ENCODE measurements at regions not wholly inside any gene's neighbourhood (a gene's known extent, or its start where the extent isn't known, plus 50 kb on each side); places are given as distances from the start of the nearest gene placed in this dataset.
"Not testable (repeated sequence)": the region's sequence is repeated elsewhere in the genome, so short reads cannot be mapped to it uniquely, and the experiment has no call there.

GRCh38 chr6:20014508-20014907, 177.3 kb downstream of the ID4 start:
- intact Hi-C loops (cut with DNase I; ENCODE audit: low total_unique reads): no loop called here
- Histone ChIP-seq H3K36me3 (no peaks in the 10 kb centered on the region), H3K9me3 (no peaks in the 10 kb centered on the region), H3K4me1 (no peaks in the 10 kb centered on the region), H3K27me3 (no peaks in the 10 kb centered on the region), H3K27ac (no peak overlapping the region), H3K4me3 (no peak overlapping the region)
- 38 to 85% (median 59%) methylated on average over 1 of the region's 1 CpG for WGBS, 5 donors
- TF ChIP-seq POLR2A (IDR thresholded peaks at IDR 0.05) (no peak), POLR2AphosphoS5 (IDR thresholded peaks at IDR 0.05) (no peak)
- no peak for DNase-seq

GRCh38 chr6:20020526-20020925, 183.4 kb downstream of the ID4 start:
- TF ChIP-seq POLR2A (IDR thresholded peaks at IDR 0.05) (no peak), EP300 (IDR thresholded peaks at IDR 0.05) (no peak), POLR2AphosphoS5 (IDR thresholded peaks at IDR 0.05) (no peak)
- TF ChIP-seq, protein P1, sequence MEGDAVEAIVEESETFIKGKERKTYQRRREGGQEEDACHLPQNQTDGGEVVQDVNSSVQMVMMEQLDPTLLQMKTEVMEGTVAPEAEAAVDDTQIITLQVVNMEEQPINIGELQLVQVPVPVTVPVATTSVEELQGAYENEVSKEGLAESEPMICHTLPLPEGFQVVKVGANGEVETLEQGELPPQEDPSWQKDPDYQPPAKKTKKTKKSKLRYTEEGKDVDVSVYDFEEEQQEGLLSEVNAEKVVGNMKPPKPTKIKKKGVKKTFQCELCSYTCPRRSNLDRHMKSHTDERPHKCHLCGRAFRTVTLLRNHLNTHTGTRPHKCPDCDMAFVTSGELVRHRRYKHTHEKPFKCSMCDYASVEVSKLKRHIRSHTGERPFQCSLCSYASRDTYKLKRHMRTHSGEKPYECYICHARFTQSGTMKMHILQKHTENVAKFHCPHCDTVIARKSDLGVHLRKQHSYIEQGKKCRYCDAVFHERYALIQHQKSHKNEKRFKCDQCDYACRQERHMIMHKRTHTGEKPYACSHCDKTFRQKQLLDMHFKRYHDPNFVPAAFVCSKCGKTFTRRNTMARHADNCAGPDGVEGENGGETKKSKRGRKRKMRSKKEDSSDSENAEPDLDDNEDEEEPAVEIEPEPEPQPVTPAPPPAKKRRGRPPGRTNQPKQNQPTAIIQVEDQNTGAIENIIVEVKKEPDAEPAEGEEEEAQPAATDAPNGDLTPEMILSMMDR (IDR thresholded peaks at IDR 0.05): no peak
- Histone ChIP-seq H3K27me3 (no peaks in the 10 kb centered on the region), H3K36me3 (no peaks in the 10 kb centered on the region), H3K9me3 (no peaks in the 10 kb centered on the region), H3K27ac (no peak overlapping the region), H3K4me1 (no peaks in the 10 kb centered on the region), H3K4me3 (no peak overlapping the region)
- intact Hi-C loops (cut with DNase I; ENCODE audit: low total_unique reads): no loop called here
- WGBS, 5 donors: 84 to 95% (median 90%) methylated on average over 1 of the region's 1 CpG
- DNase-seq: no peak

DNA sequence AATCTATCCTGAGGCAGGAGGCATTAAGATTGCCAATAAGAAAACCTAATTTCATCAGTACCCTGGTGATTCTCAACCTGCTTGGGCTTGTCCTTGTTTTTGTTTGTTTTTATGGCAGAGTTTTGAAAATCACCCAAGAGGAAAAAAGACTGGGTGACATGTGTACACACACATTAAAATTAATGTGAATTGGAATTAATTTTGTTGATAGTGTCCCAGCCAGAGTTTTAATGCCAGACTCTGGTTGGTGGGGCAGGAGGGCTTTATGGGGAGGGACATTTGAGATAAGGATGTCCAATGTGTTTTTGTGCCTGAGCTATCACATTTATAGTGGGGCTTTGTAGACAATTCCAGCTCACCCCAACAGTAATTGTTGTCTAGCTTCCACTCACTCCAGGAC, 184.6 kb downstream of the ID4 start:
- intact Hi-C loops (cut with DNase I; ENCODE audit: low total_unique reads): no loop called here
- H3K4me1 ChIP-seq: no peaks in the 10 kb centered on the region
- no peak overlapping the region for H3K27ac ChIP-seq
- no peaks in the 10 kb centered on the region for H3K36me3 ChIP-seq
- TF ChIP-seq POLR2A (IDR thresholded peaks at IDR 0.05): no peak
- TF ChIP-seq POLR2AphosphoS5 (IDR thresholded peaks at IDR 0.05): no peak
- TF ChIP-seq EP300 (IDR thresholded peaks at IDR 0.05): no peak
- TF ChIP-seq, protein P1 (IDR thresholded peaks at IDR 0.05): no peak
- H3K4me3 ChIP-seq: no peak overlapping the region
- DNase-seq: no peak
- no peaks in the 10 kb centered on the region for H3K9me3 ChIP-seq
- no peaks in the 10 kb centered on the region for H3K27me3 ChIP-seq

DNA sequence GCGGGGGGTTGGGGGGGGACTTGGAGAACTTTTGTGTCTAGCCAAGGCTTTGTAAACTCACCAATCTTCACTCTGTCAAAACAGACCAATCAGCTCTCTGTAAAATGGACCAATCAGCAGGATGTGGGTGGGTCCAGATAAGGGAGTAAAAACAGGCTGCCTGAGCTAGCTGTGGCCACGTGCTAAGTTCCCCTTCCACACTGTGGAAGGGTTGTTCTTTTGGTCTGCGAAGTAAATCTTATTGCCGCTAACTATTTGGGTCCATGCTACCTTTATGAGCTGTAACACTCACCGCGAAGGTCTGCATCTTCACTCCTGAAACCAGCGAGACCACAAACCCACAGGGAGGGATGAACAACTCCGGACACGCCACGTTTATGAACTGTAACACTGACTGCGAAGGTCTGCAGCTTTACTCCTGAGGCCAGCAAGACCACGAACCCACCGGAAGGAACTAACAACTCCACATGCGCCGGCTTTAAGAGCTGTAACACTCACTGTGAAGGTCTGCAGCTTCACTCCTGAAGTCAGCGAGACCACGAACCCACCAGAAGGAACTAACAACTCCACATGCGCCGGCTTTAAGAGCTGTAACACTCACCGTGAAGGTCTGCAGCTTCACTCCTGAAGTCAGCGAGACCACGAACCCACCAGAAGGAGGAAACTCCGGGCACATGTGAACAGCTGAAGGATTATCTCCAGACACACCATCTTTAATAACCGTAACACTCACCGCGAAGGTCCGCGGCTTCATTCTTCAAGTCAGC, 186.6 kb downstream of the ID4 start:
- DNase-seq; H3K36me3 ChIP-seq; intact Hi-C loops (cut with DNase I; ENCODE audit: low total_unique reads); H3K4me3 ChIP-seq; H3K27me3 ChIP-seq; H3K9me3 ChIP-seq; H3K27ac ChIP-seq; H3K4me1 ChIP-seq: not testable (repeated sequence)
- 76 to 82% (median 78%) methylated on average over 28 of the region's 28 CpGs for WGBS, 5 donors

DNA sequence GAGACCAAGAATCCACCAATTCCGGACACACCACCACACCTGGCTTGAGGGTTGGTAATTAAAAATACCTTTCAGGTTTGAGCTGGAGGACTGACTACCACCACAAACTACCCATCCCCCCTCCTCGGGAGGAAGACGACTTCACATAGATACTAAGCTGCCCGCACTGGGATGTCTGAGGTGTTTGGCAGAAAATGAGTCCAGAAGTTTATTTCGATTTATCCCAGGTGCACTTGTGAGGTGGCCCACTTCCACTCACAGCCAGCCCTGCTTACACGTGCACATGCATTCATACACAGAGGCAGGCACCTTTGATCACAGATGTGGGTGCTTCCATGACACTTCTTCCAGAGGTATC, 187.1 kb downstream of the ID4 start:
- DNase-seq: no peak
- WGBS, 5 donors: 73 to 85% (median 81%) methylated on average over 6 of the region's 6 CpGs
- Histone ChIP-seq H3K27ac (no peak overlapping the region), H3K4me1 (no peaks in the 10 kb centered on the region), H3K4me3 (no peak overlapping the region), H3K27me3 (no peaks in the 10 kb centered on the region), H3K36me3 (no peaks in the 10 kb centered on the region), H3K9me3 (no peaks in the 10 kb centered on the region)
- TF ChIP-seq POLR2A (IDR thresholded peaks at IDR 0.05): no peak
- no peak for TF ChIP-seq EP300 (IDR thresholded peaks at IDR 0.05)
- intact Hi-C loops (cut with DNase I; ENCODE audit: low total_unique reads): no loop called here

GRCh38 chr6:20024978-20025377, 187.3 kb downstream of the MBOAT1 start:
- TF ChIP-seq POLR2A (IDR thresholded peaks at IDR 0.05) (no peak), POLR2AphosphoS5 (IDR thresholded peaks at IDR 0.05) (no peak), EP300 (IDR thresholded peaks at IDR 0.05) (no peak)
- TF ChIP-seq, protein P1 (IDR thresholded peaks at IDR 0.05): no peak
- 80 to 86% (median 84%) methylated on average over 6 of the region's 6 CpGs for WGBS, 5 donors
- H3K9me3 ChIP-seq: no peaks in the 10 kb centered on the region
- H3K27ac ChIP-seq: no peak overlapping the region
- DNase-seq: no peak
- intact Hi-C loops (cut with DNase I; ENCODE audit: low total_unique reads): no loop called here
- H3K27me3 ChIP-seq: no peaks in the 10 kb centered on the region
- H3K4me3 ChIP-seq: no peak overlapping the region
- no peaks in the 10 kb centered on the region for H3K36me3 ChIP-seq
- H3K4me1 ChIP-seq: no peaks in the 10 kb centered on the region
